ENCODE measurements at regions not wholly inside any gene's neighbourhood (a gene's known extent, or its start where the extent isn't known, plus 50 kb on each side); places are given as distances from the start of the nearest gene placed in this dataset.

DNA sequence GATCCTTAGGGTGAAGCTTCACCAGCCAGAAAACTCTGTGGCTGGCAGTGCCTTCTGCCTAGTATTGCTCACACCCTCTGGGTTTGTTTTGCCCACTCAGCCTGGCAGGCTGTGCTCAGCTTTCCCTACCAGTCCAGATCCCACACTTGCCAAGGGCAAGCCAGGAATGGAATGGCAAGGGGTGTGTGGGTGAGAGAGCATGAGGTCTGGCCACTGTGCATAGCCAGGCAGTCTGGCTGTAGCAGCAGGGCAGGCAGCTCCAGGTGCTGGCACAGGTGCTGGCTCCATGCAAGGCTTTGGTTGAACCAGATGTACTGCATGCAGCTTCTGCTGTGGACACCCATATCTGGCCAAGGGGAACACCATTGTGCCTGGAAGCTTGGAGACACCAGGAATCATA, 1720.3 kb downstream of the HACE1 start:
- H2AFZ ChIP-seq (ENCODE audit: low read depth, low read length), result no peak overlapping the region
- H3K9me3 ChIP-seq (replicated peaks; ENCODE audit: control insufficient read depth, insufficient read depth, low read length), result no peaks in the 10 kb centered on the region
- H3K4me2 ChIP-seq (ENCODE audit: insufficient read depth, low read length), result no peak overlapping the region
- no TSS peak for BruUV-seq (replicated peaks)
- no peaks in the 10 kb centered on the region for H3K27me3 ChIP-seq (ENCODE audit: control insufficient read depth in 2 of 2, insufficient read depth in 2 of 2, low read length in 2 of 2)
- no peaks in the 10 kb centered on the region for H4K20me1 ChIP-seq (replicated peaks; ENCODE audit: control insufficient read depth, extremely low read depth, insufficient read depth, low read length)
- H3K4me1 ChIP-seq (ENCODE audit: control insufficient read depth, extremely low read depth, insufficient read depth, low read length), result no peaks in the 10 kb centered on the region
- intact Hi-C loops (cut with micrococcal nuclease), result no loop called here
- FAIRE-seq (no peak), DNase-seq (ENCODE audit: low read depth, low spot score) (no peak)
- CTCF ChIA-PET, result no interaction called here
- POLR2A ChIA-PET, result no interaction called here
- H3K36me3 ChIP-seq (ENCODE audit: control insufficient read depth in 2 of 2, extremely low read depth in 1 of 2, insufficient read depth in 2 of 2, low read length in 2 of 2), result no peaks in the 10 kb centered on the region
- H3K4me3 ChIP-seq (replicated peaks in 1 of 3; ENCODE audit: insufficient read depth in 1 of 3, low read depth in 1 of 3, low read length in 3 of 3), result no peak overlapping the region
- dilution Hi-C loops (cut with MboI; ENCODE audit: extremely low pct_ligation_motif_present, low sequenced_read_pairs), result no loop called here
- TF ChIP-seq, protein P1, sequence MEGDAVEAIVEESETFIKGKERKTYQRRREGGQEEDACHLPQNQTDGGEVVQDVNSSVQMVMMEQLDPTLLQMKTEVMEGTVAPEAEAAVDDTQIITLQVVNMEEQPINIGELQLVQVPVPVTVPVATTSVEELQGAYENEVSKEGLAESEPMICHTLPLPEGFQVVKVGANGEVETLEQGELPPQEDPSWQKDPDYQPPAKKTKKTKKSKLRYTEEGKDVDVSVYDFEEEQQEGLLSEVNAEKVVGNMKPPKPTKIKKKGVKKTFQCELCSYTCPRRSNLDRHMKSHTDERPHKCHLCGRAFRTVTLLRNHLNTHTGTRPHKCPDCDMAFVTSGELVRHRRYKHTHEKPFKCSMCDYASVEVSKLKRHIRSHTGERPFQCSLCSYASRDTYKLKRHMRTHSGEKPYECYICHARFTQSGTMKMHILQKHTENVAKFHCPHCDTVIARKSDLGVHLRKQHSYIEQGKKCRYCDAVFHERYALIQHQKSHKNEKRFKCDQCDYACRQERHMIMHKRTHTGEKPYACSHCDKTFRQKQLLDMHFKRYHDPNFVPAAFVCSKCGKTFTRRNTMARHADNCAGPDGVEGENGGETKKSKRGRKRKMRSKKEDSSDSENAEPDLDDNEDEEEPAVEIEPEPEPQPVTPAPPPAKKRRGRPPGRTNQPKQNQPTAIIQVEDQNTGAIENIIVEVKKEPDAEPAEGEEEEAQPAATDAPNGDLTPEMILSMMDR (IDR thresholded peaks at IDR 0.05; ENCODE audit: extremely low read depth in 1 of 2, insufficient read depth in 1 of 2, low read depth in 1 of 2, low read length in 2 of 2), result no peak
- no peak for TF ChIP-seq JUN (IDR thresholded peaks at IDR 0.05; ENCODE audit: borderline replicate concordance, insufficient read depth, insufficient read length, low read depth)
- no peak for TF ChIP-seq MYC (IDR thresholded peaks at IDR 0.05; ENCODE audit: low read depth, low read length)
- TF ChIP-seq GATA2 (IDR thresholded peaks at IDR 0.05; ENCODE audit: insufficient read depth, insufficient read length, low read depth, low read length), result no peak
- TF ChIP-seq POLR2AphosphoS5 (IDR thresholded peaks at IDR 0.05; ENCODE audit: insufficient read depth, low read depth, low read length), result no peak
- TF ChIP-seq POLR2A (IDR thresholded peaks at IDR 0.05; ENCODE audit: low read depth, low read length), result no peak
- H3K27ac ChIP-seq (ENCODE audit: insufficient read depth, low read depth, low read length), result no peak overlapping the region
- H3K9ac ChIP-seq (replicated peaks; ENCODE audit: extremely low read depth, insufficient read depth, low read length), result no peak overlapping the region
- no peaks in the 10 kb centered on the region for H3K79me2 ChIP-seq (ENCODE audit: control insufficient read depth, insufficient read depth, low read length)
- H3K9me1 ChIP-seq (replicated peaks; ENCODE audit: control insufficient read depth, extremely low read depth, insufficient read depth, low read length), result no peaks in the 10 kb centered on the region

DNA sequence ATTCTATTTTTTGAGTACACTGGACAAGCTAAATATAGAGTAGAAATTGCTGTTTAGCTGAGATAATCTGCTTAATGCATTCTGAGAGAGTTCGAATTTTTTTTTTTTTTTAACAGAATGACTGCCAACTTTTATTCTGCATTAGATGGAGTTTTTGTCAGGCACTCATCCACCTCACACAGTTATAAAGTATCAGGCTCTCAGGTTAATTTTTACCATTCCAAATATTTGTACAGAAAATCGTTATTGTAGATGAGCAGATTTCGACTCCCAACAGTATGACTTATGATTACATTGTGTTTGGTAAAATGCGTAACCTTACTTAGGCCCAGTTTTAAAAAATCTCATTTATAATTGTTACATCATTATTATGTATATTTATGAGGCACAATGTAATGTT, 1731.0 kb downstream of the GRIK2 start:
- dilution Hi-C loops (cut with MboI; ENCODE audit: extremely low pct_ligation_motif_present, low sequenced_read_pairs), result no loop called here

More for the DNA sequence above, 1731.0 kb downstream of the GRIK2 start:
- BruUV-seq (replicated peaks), result no TSS peak
- ChIA-PET CTCF (no interaction called here), POLR2A (no interaction called here)
- Histone ChIP-seq H3K9me3 (replicated peaks; ENCODE audit: control insufficient read depth, insufficient read depth, low read length) (no peaks in the 10 kb centered on the region), H3K4me3 (replicated peaks in 1 of 3; ENCODE audit: insufficient read depth in 1 of 3, low read depth in 1 of 3, low read length in 3 of 3) (no peak overlapping the region), H4K20me1 (replicated peaks; ENCODE audit: control insufficient read depth, extremely low read depth, insufficient read depth, low read length) (no peaks in the 10 kb centered on the region), H3K36me3 (ENCODE audit: control insufficient read depth in 2 of 2, extremely low read depth in 1 of 2, insufficient read depth in 2 of 2, low read length in 2 of 2) (no peaks in the 10 kb centered on the region), H3K4me2 (ENCODE audit: insufficient read depth, low read length) (no peak overlapping the region), H3K79me2 (ENCODE audit: control insufficient read depth, insufficient read depth, low read length) (no peaks in the 10 kb centered on the region), H3K27ac (ENCODE audit: insufficient read depth, low read depth, low read length) (no peak overlapping the region), H3K9ac (replicated peaks; ENCODE audit: extremely low read depth, insufficient read depth, low read length) (no peak overlapping the region), H2AFZ (ENCODE audit: low read depth, low read length) (no peak overlapping the region), H3K4me1 (ENCODE audit: control insufficient read depth, extremely low read depth, insufficient read depth, low read length) (no peaks in the 10 kb centered on the region), H3K9me1 (replicated peaks; ENCODE audit: control insufficient read depth, extremely low read depth, insufficient read depth, low read length) (no peaks in the 10 kb centered on the region), H3K27me3 (ENCODE audit: control insufficient read depth in 2 of 2, insufficient read depth in 2 of 2, low read length in 2 of 2) (no peaks in the 10 kb centered on the region)
- FAIRE-seq (no peak), DNase-seq (ENCODE audit: low read depth, low spot score) (no peak)
- intact Hi-C loops (cut with micrococcal nuclease), result no loop called here
- TF ChIP-seq, protein P1 (IDR thresholded peaks at IDR 0.05; ENCODE audit: extremely low read depth in 1 of 2, insufficient read depth in 1 of 2, low read depth in 1 of 2, low read length in 2 of 2), result no peak
- TF ChIP-seq JUN (IDR thresholded peaks at IDR 0.05; ENCODE audit: borderline replicate concordance, insufficient read depth, insufficient read length, low read depth) (no peak), POLR2A (IDR thresholded peaks at IDR 0.05; ENCODE audit: low read depth, low read length) (no peak)
- TF ChIP-seq, protein P2, sequence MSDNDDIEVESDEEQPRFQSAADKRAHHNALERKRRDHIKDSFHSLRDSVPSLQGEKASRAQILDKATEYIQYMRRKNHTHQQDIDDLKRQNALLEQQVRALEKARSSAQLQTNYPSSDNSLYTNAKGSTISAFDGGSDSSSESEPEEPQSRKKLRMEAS (IDR thresholded peaks at IDR 0.05; ENCODE audit: insufficient read depth, insufficient read length), result no peak

All from endothelial cell of umbilical vein (primary cell).